ENCODE measurements at regions not wholly inside any gene's neighbourhood (a gene's known extent, or its start where the extent isn't known, plus 50 kb on each side); places are given as distances from the start of the nearest gene placed in this dataset.

DNA sequence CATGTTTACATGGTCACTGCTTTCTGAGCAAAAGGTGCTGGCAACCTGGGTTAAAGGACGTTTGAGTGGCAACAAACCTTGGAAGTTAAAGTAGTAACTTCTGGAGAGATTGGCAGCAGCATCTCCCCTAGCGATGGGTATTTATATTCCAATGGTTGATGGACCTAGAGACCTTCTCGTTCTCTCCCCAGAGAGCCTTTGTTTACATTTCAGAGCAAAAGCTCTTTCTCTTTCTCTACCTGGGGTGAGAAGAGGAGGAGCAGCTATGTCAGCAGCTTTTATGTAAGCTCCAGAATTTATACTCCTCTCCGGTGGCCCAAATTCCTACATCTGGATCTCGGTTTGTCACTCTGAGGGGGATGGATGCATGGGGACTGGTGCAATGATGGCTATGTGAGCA lies 213.7 kb upstream of the ARL4C start:
- peak in 1 of 3 donors; percentile 28 for DNase-seq

DNA sequence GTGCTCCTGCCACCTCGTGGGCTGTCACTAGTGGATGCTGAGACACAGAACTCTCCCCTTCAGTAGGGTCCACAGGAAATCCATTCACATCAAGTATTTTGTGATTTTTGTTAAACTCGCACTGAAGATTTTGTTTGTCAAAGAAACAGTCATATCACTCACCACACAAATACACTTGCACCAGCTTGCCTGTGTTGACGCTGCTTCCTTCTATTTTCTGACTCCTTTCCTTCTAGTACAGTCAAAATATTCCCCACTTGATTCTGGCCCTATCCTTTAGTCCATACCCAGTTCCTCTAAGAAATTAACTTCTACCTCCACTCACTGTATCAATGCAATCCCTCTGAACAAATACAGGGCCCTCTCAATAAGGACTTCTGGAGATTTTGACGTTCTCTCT lies 213.2 kb upstream of the ARL4C start:
- peak overlapping the region in 1 of 3 donors; percentile 13 for H3K27ac ChIP-seq
- H3K4me1 ChIP-seq, result peaks cover 0 to 8% (median 0%) of the 10 kb centered on the region in 4 donors
- TF ChIP-seq POLR2A (IDR thresholded peaks at IDR 0.05), result no peak
- no peak for TF ChIP-seq CTCF (IDR thresholded peaks at IDR 0.05)
- no peaks in the 10 kb centered on the region for H3K36me3 ChIP-seq
- DNase-seq (no peak), ATAC-seq (no peak)
- no peaks in the 10 kb centered on the region for H3K9me3 ChIP-seq
- no peaks in the 10 kb centered on the region for H3K27me3 ChIP-seq
- no peak overlapping the region for H3K4me3 ChIP-seq
- intact Hi-C loops (cut with DNase I), result no loop called here
- WGBS (ENCODE audit: insufficient coverage, low coverage, low lambda C conversion rate, missing lambda C conversion rate), result 76% methylated on average over 4 of the region's 4 CpGs

More for the DNA sequence above, 213.7 kb upstream of the ARL4C start:
- intact Hi-C loops (cut with DNase I), result no loop called here
- H3K4me1 ChIP-seq, result peaks cover 0 to 8% (median 0%) of the 10 kb centered on the region in 4 donors
- no peak for TF ChIP-seq CTCF (IDR thresholded peaks at IDR 0.05)
- no peak for TF ChIP-seq POLR2A (IDR thresholded peaks at IDR 0.05)
- ATAC-seq, result peak; percentile 62 to 77 (median 74)
- no peaks in the 10 kb centered on the region for H3K36me3 ChIP-seq
- H3K4me3 ChIP-seq, result no peak overlapping the region
- no peaks in the 10 kb centered on the region for H3K27me3 ChIP-seq
- H3K9me3 ChIP-seq, result no peaks in the 10 kb centered on the region
- WGBS (ENCODE audit: insufficient coverage, low coverage, low lambda C conversion rate, missing lambda C conversion rate), result 25% methylated on average over 5 of the region's 5 CpGs
- peak overlapping the region in 1 of 3 donors; percentile 13 for H3K27ac ChIP-seq

- WGBS (ENCODE audit: insufficient coverage, low coverage, low lambda C conversion rate, missing lambda C conversion rate), result 84% methylated on average over 3 of the region's 3 CpGs
- Histone ChIP-seq H3K27me3 (no peaks in the 10 kb centered on the region), H3K27ac (no peak overlapping the region), H3K4me1 (no peaks in the 10 kb centered on the region), H3K9me3 (no peaks in the 10 kb centered on the region), H3K36me3 (no peaks in the 10 kb centered on the region), H3K4me3 (no peak overlapping the region)
- intact Hi-C loops (cut with DNase I), result no loop called here
- TF ChIP-seq CTCF (IDR thresholded peaks at IDR 0.05) (no peak), POLR2A (IDR thresholded peaks at IDR 0.05) (no peak)
- DNase-seq (no peak), ATAC-seq (no peak)
These were observed 211.8 kb upstream of the ARL4C start for GRCh38 chr2:234708717-234709116.

DNA sequence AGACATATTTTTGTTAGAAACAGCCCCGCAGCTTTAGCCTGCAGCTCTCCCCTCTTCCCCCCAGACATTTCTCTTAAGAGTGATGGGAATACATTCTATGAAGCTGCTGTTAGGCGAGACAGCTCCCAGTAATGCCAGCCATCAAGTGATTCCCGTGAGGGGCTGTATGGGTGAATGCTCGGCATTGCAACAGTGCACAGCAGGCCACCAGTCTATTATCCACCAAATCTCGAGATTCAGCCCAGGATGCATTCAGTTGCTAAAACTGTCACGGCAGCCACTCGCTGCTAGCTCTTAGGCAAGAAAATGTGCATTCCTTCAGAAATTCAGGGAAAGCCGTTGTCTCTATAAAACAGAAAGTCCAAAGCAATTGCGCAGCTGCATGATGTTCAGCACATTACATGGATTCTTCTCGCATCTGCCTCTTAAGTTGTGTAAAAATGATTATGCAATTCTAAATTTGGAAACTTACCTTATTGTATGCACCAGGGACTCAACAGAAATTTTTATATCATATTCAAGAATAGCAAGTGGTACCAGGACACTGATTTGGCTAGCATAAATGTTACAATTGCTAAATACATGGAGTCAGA lies 211.3 kb upstream of the ARL4C start:
- 64% methylated on average over 5 of the region's 10 CpGs for WGBS (ENCODE audit: insufficient coverage, low coverage, low lambda C conversion rate, missing lambda C conversion rate)
- Histone ChIP-seq H3K4me3 (no peak overlapping the region), H3K9me3 (no peaks in the 10 kb centered on the region), H3K27me3 (no peaks in the 10 kb centered on the region), H3K27ac (no peak overlapping the region), H3K36me3 (no peaks in the 10 kb centered on the region), H3K4me1 (no peaks in the 10 kb centered on the region)
- DNase-seq (no peak), ATAC-seq (no peak)
- intact Hi-C loops (cut with DNase I), result no loop called here
- TF ChIP-seq CTCF (IDR thresholded peaks at IDR 0.05), result no peak
- no peak for TF ChIP-seq POLR2A (IDR thresholded peaks at IDR 0.05)

GRCh38 chr2:234706086-234706485 lies 209.2 kb upstream of the ARL4C start:
- H3K4me1 ChIP-seq, result no peaks in the 10 kb centered on the region
- TF ChIP-seq POLR2A (IDR thresholded peaks at IDR 0.05), result no peak
- TF ChIP-seq CTCF (IDR thresholded peaks at IDR 0.05), result no peak
- 89% methylated on average over 3 of the region's 3 CpGs for WGBS (ENCODE audit: insufficient coverage, low coverage, low lambda C conversion rate, missing lambda C conversion rate)
- H3K27ac ChIP-seq, result no peak overlapping the region
- intact Hi-C loops (cut with DNase I), result no loop called here
- no peaks in the 10 kb centered on the region for H3K36me3 ChIP-seq
- ATAC-seq, result no peak
- DNase-seq, result no peak
- H3K27me3 ChIP-seq, result no peaks in the 10 kb centered on the region
- H3K9me3 ChIP-seq, result no peaks in the 10 kb centered on the region
- H3K4me3 ChIP-seq, result no peak overlapping the region
